Neural crest cell (in vitro differentiated cells): ENCODE measurements at regions not wholly inside any gene's neighbourhood (a gene's known extent, or its start where the extent isn't known, plus 50 kb on each side); places are given as distances from the start of the nearest gene placed in this dataset.
"Not testable (repeated sequence)": the region's sequence is repeated elsewhere in the genome, so short reads cannot be mapped to it uniquely, and the experiment has no call there.

Experiments
- DNase-seq: peaks from one replicate; pipeline ENCODE4 v3.0.0; 2021; ENCODE audit warnings: low read depth, mixed read lengths, low spot score
- H3K27ac Mint-ChIP-seq: one replicate; pipeline ENCODE4 v1.8.0; 2021; ENCODE audit warnings: mild to moderate bottlenecking, mixed read lengths; ENCODE audit not compliant: unreplicated experiment
- H3K27me3 Mint-ChIP-seq: 2 replicates; pipeline ENCODE4 v1.8.0; 2021; ENCODE audit warnings: low read depth, mild to moderate bottlenecking, mixed read lengths
- H3K36me3 Mint-ChIP-seq: 2 replicates; pipeline ENCODE4 v1.8.0; 2021; ENCODE audit warnings: low read depth, mild to moderate bottlenecking, mixed read lengths
- H3K4me1 Mint-ChIP-seq: 2 replicates; pipeline ENCODE4 v1.8.0; 2021; ENCODE audit warnings: mixed read lengths
- H3K4me3 Mint-ChIP-seq: one replicate; pipeline ENCODE4 v1.8.0; 2021; ENCODE audit warnings: mild to moderate bottlenecking, mixed read lengths
- H3K9me3 Mint-ChIP-seq: 2 replicates; pipeline ENCODE4 v1.8.0; 2021; ENCODE audit warnings: mixed read lengths
- CTCF ChIP-seq: fragments of 200-600 bp; sonication (generic); conservative IDR thresholded peaks from 2 replicates; pipeline ENCODE4 v1.5.0; 2021; ENCODE audit warnings: antibody characterized with exemption, mild to moderate bottlenecking

- no peaks in the 10 kb centered on the region for H3K27me3 Mint-ChIP-seq
- H3K36me3 Mint-ChIP-seq = no peaks in the 10 kb centered on the region
- no peak for TF ChIP-seq CTCF
- H3K27ac Mint-ChIP-seq = no peak overlapping the region
- DNase-seq = no peak
- H3K4me1 Mint-ChIP-seq = no peaks in the 10 kb centered on the region
- H3K4me3 Mint-ChIP-seq = no peak overlapping the region
- H3K9me3 Mint-ChIP-seq = peaks cover 10% of the 10 kb centered on the region
Measured at GRCh38 chr12:23139026-23139425, 514.1 kb downstream of the ETNK1 start.

DNA sequence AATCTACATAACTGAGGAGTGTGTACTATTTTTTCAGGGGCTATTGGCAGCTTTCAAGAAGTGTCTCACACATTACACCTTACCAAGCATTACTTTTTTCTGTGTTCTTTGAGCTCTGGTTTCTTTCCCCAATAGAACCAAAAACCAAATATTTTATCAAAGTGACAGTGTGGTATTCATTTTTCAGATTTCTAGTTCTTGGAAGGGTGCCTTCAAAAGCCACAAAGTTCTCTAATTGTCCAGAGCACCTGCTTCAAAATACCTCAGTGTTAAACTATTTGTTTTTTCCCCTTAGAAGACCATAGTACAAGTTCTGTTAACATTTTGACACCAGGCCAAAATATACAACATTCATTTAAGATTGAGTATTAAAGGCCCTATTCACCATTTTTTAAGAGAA lies 515.7 kb downstream of the ETNK1 start:
- no peak overlapping the region for H3K27ac Mint-ChIP-seq
- no peak for TF ChIP-seq CTCF
- no peaks in the 10 kb centered on the region for H3K27me3 Mint-ChIP-seq
- peaks cover 21% of the 10 kb centered on the region for H3K9me3 Mint-ChIP-seq
- DNase-seq = no peak
- H3K36me3 Mint-ChIP-seq = peaks cover 13% of the 10 kb centered on the region
- H3K4me3 Mint-ChIP-seq = no peak overlapping the region
- no peaks in the 10 kb centered on the region for H3K4me1 Mint-ChIP-seq

DNA sequence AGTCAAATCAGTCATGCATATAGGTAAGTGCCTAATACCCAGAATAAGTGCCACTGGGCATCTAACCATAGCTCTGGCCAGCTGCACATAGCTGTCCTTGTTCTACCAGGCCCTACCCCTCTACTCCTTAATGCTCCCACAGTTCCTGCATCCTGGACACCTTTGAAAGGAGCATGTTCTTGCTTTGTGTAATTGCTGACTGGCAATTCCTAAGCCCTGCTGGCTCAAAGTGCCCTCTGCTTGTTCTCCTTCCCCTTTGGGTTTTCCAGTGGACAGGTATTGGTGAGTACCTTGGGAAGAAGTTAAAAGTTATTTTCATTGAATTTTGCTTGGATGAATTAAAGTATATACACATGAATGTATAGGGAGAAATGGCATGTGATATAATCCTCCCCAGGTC lies 516.4 kb downstream of the ETNK1 start:
- no peak overlapping the region for H3K4me3 Mint-ChIP-seq
- peaks cover 21% of the 10 kb centered on the region for H3K9me3 Mint-ChIP-seq
- no peak for TF ChIP-seq CTCF
- DNase-seq = no peak
- H3K27me3 Mint-ChIP-seq = no peaks in the 10 kb centered on the region
- H3K27ac Mint-ChIP-seq = no peak overlapping the region
- H3K4me1 Mint-ChIP-seq = no peaks in the 10 kb centered on the region
- peaks cover 14% of the 10 kb centered on the region for H3K36me3 Mint-ChIP-seq

GRCh38 chr12:23146070-23146469 lies 521.1 kb downstream of the ETNK1 start:
- H3K4me1 Mint-ChIP-seq, H3K27me3 Mint-ChIP-seq, H3K27ac Mint-ChIP-seq, H3K4me3 Mint-ChIP-seq, DNase-seq: not testable (repeated sequence)
- Mint-ChIP-seq H3K36me3 (peaks cover 18% of the 10 kb centered on the region), H3K9me3 (peaks cover 17% of the 10 kb centered on the region)

DNA sequence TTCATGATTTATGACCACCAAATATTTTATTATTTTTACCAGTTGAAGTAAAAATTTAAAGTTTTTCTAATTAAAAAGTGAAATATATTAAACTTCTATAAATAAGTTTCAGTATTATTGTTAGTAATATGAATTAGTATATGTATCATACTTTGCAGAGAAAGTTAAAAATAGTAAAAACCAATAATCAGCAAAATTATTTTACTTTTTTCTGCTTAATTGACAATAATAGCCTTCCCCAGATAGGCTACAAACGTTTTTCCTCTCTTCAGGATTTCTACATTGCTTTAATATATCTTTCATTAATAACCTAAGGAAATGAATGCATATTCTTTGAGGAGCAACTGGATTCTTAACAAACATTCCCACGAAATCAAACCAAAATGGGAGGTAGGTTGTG lies 543.5 kb downstream of the ETNK1 start:
- Mint-ChIP-seq H3K9me3 (peaks cover 16% of the 10 kb centered on the region), H3K36me3 (peaks cover 8% of the 10 kb centered on the region), H3K27ac (no peak overlapping the region), H3K27me3 (no peaks in the 10 kb centered on the region), H3K4me1 (peaks cover 7% of the 10 kb centered on the region), H3K4me3 (no peak overlapping the region)
- TF ChIP-seq CTCF = no peak
- no peak for DNase-seq

DNA sequence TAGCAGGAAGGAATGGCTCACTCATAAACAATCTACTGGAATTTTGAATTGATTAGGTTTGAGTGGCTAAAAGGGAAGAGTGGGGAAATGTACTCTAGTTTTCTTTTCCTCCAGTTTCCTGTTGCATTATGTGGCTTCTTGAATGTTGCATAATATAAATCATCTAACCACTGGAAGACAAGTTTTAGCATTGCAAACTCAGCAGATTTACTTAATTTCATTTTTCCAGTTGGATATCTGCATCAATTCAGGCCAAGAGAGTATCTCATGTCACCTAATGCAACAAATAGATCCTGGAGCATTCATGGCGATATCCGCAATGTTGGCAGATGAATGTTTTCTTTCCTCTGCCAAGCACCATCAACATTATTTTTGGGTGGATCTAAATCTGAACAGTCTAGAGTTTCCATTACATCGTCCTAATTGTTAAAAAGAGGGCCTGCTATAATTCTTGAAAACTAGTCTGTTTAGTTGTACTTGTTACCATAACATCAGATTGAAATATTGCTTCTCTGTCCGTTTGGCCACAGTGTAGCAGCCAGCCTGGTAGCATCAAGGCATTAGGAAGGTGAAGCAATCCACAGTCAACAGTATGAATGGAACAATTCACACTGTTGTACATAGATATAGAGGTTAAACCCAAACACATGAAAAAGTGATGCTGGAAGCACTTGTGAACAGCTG lies 544.2 kb downstream of the ETNK1 start:
- no peak overlapping the region for H3K27ac Mint-ChIP-seq
- peaks cover 15% of the 10 kb centered on the region for H3K36me3 Mint-ChIP-seq
- H3K27me3 Mint-ChIP-seq = no peaks in the 10 kb centered on the region
- no peak overlapping the region for H3K4me3 Mint-ChIP-seq
- H3K4me1 Mint-ChIP-seq = peaks cover 7% of the 10 kb centered on the region
- H3K9me3 Mint-ChIP-seq = peaks cover 23% of the 10 kb centered on the region
- DNase-seq = no peak
- no peak for TF ChIP-seq CTCF
